Aorta (tissue), 5 donors: ENCODE measurements at regions not wholly inside any gene's neighbourhood (a gene's known extent, or its start where the extent isn't known, plus 50 kb on each side); places are given as distances from the start of the nearest gene placed in this dataset.

Experiments used
- ATAC-seq: fragments of 200-7000 bp; cut with Tn5 transposase; one replicate; pipeline ENCODE4 v1.9.1; 2022; ENCODE audit warnings: moderate library complexity; ENCODE audit not compliant: low FRiP score
- DNase-seq, 2 donors: peaks; one replicate each; pipeline ENCODE4 v3.0.0-alpha.2; 2020
- H3K27ac ChIP-seq, 2 donors: one replicate each; pipeline ENCODE4 v1.5.1; 2013; ENCODE audit warnings: low read length in 2 of 2, mild to moderate bottlenecking in 2 of 2, moderate library complexity in 2 of 2, control low read depth in 1 of 2, inconsistent platforms in 1 of 2, low read depth in 1 of 2
- H3K27me3 ChIP-seq, 2 donors: one replicate each; pipeline ENCODE4 v1.6.1; 2013; ENCODE audit warnings: control low read depth in 1 of 2, low read length in 1 of 2, mild to moderate bottlenecking in 1 of 2, moderate library complexity in 1 of 2; ENCODE audit not compliant: insufficient read depth in 2 of 2, control insufficient read depth in 1 of 2
- H3K36me3 ChIP-seq, 2 donors: one replicate each; pipeline ENCODE4 v1.6.1; 2013; ENCODE audit warnings: control low read depth in 1 of 2, low read length in 1 of 2, mild to moderate bottlenecking in 1 of 2; ENCODE audit not compliant: insufficient read depth in 2 of 2, control insufficient read depth in 1 of 2
- H3K4me1 ChIP-seq, 2 donors: one replicate each; pipeline ENCODE4 v1.6.1; 2013; ENCODE audit warnings: low read length in 2 of 2, control low read depth in 1 of 2, mild to moderate bottlenecking in 1 of 2, moderate library complexity in 1 of 2; ENCODE audit not compliant: insufficient read depth in 2 of 2, control insufficient read depth in 1 of 2
- H3K4me3 ChIP-seq, 2 donors: one replicate each; pipeline ENCODE4 v1.5.1; 2013; ENCODE audit warnings: low read length in 2 of 2, control low read depth in 1 of 2, mild to moderate bottlenecking in 1 of 2
- H3K9me3 ChIP-seq: one replicate; pipeline ENCODE4 v1.6.1; 2013; ENCODE audit warnings: mild to moderate bottlenecking, low read length; ENCODE audit not compliant: control insufficient read depth
- WGBS, 2 donors: extraction: QIAGEN DNeasy Blood & Tissue Kit; methylation state at CpG; one replicate each; pipeline ENCODE4 v1.1.7; 2013; 5-methylcytosine and 5-hydroxymethylcytosine counted together
- intact Hi-C, 2 donors: fragments of 100-400 bp; cut with DNase I; formaldehyde crosslinking; loops; one replicate each; pipeline versions ENCODE4 v1.14.2 to v1.15.0; 2022
- donor health status: healthy with polysubstance abuse.
- donor health status: Bipolar disorder and iron deficiency.
- donor health status: DM: no; HTN: no; CAD: no.
- donor health status: DM: no; HTN: no; CAD: no.
- donor health status: DM: yes; HTN: yes; CAD: no.

DNA sequence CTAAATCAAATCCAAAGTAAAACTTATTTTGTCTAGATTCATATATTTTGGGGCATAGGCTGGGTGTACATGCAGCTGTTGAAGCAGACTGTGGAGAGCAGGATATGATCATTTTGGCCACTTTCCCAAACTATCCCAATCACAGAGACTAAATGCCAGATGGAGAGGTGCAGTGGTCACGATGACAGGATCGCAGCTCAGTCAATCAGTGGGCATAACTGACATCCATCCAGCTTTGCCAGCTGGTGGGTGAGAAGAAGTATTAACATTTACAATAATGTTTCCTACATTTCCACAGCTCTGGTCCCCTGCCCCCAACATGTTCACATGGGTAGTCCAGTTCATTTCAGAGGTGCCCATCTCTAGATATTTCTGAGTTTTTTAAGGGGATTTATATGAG lies 255.5 kb upstream of the SESN3 start:
- intact Hi-C loops: no loop called here
- Histone ChIP-seq H3K27me3 (no peaks in the 10 kb centered on the region), H3K9me3 (no peaks in the 10 kb centered on the region), H3K4me1 (no peaks in the 10 kb centered on the region), H3K27ac (no peak overlapping the region), H3K36me3 (no peaks in the 10 kb centered on the region), H3K4me3 (no peak overlapping the region)
- 88 to 92% methylated on average over 2 of the region's 2 CpGs for WGBS, 2 donors
- no peak for ATAC-seq
- no peak for DNase-seq

DNA sequence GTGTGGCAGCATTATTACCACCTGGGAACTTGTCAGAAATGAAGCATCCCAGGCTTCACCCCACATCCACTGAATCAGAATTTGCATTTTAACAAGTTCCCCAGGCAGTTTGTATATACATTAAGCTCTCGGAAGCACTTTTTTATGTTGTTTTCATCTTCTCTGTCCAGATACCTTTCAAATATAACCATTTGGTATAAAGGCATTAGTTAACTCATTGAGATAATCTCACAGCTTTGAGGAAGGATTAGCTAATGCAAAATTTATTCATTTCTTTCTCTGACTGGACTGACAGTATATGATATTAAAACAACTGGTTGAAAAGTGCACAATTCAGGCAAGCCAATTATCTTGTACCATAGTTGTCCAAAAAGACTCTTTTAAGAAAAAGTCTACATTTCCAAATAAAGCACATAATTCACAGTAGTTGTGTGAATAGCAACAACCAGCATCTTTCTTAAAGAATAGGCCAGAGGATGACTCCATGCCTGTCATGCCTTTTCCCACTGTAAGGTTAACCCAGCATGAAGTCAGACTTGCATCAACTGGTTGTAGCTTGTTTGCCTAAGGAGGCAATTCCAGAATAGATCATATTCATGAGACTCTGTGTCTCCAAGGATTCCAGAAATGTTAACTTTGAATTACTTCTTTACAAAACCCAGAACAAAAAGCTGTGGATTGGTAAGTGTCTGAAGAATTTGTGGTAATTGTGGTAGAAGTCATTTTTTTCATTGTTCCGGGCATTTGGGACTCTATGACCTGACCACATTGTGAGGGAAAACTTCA lies 254.3 kb upstream of the SESN3 start:
- WGBS, 2 donors: 97 to 98% methylated on average over 2 of the region's 2 CpGs
- DNase-seq (no peak), ATAC-seq (no peak)
- H3K9me3 ChIP-seq: no peaks in the 10 kb centered on the region
- no peak overlapping the region for H3K4me3 ChIP-seq
- intact Hi-C loops: no loop called here
- no peaks in the 10 kb centered on the region for H3K36me3 ChIP-seq
- H3K27ac ChIP-seq: no peak overlapping the region
- no peaks in the 10 kb centered on the region for H3K4me1 ChIP-seq
- H3K27me3 ChIP-seq: no peaks in the 10 kb centered on the region

DNA sequence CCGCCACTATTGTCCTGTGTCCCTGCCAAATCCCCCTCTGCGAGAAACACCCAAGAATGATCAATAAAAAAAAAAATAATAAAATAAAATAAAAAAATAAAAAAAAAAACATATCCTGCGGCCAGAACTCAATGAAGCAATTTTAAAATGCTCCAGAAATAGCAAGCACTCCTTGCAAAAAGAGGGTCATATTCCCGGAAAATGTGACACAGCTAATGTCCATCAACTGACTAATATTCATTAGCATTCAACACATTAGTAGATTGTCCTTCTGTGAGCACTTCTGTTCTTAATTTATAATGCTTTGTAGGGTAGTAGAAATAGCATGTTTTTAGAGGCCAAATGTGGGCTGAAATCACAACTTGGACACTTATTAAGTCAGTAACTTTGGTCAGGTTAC lies 252.3 kb upstream of the SESN3 start:
- H3K4me1 ChIP-seq: no peaks in the 10 kb centered on the region
- ATAC-seq (no peak), DNase-seq (no peak)
- H3K9me3 ChIP-seq: no peaks in the 10 kb centered on the region
- intact Hi-C loops: no loop called here
- H3K4me3 ChIP-seq: no peak overlapping the region
- H3K27me3 ChIP-seq: no peaks in the 10 kb centered on the region
- no peak overlapping the region for H3K27ac ChIP-seq
- WGBS, 2 donors: 66 to 70% methylated on average over 4 of the region's 4 CpGs
- no peaks in the 10 kb centered on the region for H3K36me3 ChIP-seq

DNA sequence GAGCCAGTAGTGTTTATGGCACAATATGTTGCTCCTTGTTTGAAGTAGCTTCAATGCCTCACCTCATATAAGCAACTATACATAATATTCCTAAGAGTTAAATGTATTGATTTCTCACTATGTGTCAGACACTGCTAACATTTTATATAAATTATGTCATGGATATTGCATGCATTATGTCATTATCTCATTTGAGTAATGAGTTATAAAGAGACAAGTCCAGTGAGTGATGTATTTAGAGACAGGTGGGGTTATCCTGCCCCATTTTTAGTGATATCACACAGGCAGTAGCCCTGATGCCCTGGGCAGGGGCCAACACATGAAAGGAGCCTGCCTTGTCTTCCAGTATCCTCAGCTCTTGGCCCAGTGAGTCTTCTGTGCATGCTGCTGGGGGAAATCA lies 247.0 kb upstream of the SESN3 start:
- Histone ChIP-seq H3K4me3 (no peak overlapping the region), H3K27ac (no peak overlapping the region), H3K27me3 (no peaks in the 10 kb centered on the region), H3K36me3 (no peaks in the 10 kb centered on the region), H3K4me1 (no peaks in the 10 kb centered on the region), H3K9me3 (no peaks in the 10 kb centered on the region)
- ATAC-seq (no peak), DNase-seq (no peak)
- intact Hi-C loops: no loop called here

DNA sequence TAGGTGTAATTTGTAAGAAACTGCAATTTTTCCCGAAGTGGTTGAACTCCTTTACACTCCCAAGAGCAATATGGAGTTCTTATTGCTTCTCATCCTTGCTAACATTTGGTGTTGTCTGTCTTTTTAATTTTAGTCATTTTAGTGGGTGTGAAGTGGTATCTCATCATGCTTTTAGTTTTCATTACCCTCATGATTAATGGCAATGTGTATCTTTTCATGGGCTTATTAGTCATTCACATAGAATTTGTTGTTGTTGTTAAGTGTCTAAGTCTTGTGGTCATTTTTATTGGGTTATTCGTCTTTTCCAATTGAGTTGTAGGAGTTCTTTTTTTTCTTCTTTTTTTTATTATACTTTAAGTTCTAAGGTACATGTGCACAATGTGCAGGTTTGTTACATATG lies 238.3 kb upstream of the SESN3 start:
- Histone ChIP-seq H3K36me3 (no peaks in the 10 kb centered on the region), H3K27me3 (no peaks in the 10 kb centered on the region), H3K4me3 (no peak overlapping the region), H3K27ac (no peak overlapping the region), H3K4me1 (no peaks in the 10 kb centered on the region), H3K9me3 (no peaks in the 10 kb centered on the region)
- DNase-seq: no peak
- intact Hi-C loops: no loop called here
- WGBS, 2 donors: 86 to 88% methylated on average over 2 of the region's 2 CpGs
- ATAC-seq: no peak

DNA sequence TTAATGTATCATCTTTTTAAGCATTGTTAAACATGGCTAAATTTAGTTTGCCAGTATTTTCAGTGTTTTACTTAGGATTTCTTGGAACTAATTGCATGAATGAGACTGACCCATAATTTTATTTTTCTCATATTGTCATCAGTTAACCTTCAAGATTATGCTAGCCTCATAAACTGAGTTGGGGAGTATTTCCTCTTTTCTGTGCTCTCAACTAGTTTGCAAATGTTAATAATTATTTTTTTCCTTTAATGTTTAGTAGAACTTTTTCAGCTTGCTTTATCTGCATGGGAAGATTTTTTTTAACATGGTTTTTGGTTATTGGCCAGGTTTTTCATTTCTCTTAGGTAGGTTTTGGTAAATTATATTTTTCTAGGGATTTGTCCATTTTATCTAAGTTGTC lies 235.4 kb upstream of the SESN3 start:
- H3K36me3 ChIP-seq: no peaks in the 10 kb centered on the region
- no peak overlapping the region for H3K4me3 ChIP-seq
- intact Hi-C loops: no loop called here
- no peak overlapping the region for H3K27ac ChIP-seq
- H3K4me1 ChIP-seq: no peaks in the 10 kb centered on the region
- no peaks in the 10 kb centered on the region for H3K9me3 ChIP-seq
- no peak for ATAC-seq
- H3K27me3 ChIP-seq: no peaks in the 10 kb centered on the region
- no peak for DNase-seq

DNA sequence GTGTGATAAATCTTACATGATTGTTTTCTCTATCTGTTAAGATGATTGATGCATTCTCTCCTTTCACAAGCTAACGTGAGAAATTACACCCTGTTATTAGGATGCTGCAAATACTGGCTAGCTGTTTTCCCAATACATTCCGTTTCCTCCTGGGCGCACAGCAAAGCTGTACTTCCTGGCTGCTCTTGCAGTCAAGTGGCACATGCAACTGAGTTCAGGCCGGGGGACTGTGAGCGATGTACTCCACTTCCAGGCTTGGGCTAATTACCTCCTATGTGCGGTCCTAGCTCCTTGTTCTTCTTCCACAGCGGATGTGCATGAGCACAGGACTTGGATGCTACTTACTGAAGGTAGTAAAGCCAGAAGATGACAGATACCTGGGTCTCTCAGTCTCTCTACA lies 234.9 kb upstream of the SESN3 start:
- no peak overlapping the region for H3K4me3 ChIP-seq
- H3K27me3 ChIP-seq: no peaks in the 10 kb centered on the region
- no peaks in the 10 kb centered on the region for H3K36me3 ChIP-seq
- no peaks in the 10 kb centered on the region for H3K4me1 ChIP-seq
- no peaks in the 10 kb centered on the region for H3K9me3 ChIP-seq
- no peak overlapping the region for H3K27ac ChIP-seq
- intact Hi-C loops: no loop called here
- WGBS, 2 donors: 72 to 84% methylated on average over 7 of the region's 7 CpGs
- no peak for ATAC-seq
- DNase-seq: no peak

DNA sequence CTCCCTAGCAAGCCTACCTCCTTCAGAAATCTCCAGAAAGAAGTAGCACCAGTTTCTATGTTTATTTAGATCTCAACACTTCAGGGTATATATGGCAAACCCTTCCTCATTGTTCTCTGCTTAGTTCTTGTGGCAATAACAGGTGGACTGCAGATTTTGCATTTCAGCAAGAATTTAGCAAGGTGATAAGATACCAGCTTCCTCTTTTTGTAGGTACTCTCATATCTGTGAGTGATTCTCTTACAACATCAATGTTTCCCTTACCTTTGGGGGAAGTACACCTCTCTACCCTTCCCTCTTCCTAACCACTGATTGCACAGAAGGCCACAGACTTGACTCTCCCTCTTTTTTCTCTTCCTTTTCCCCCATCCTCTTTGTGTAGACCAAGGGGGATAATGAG lies 230.9 kb upstream of the SESN3 start:
- H3K4me3 ChIP-seq: no peak overlapping the region
- no peaks in the 10 kb centered on the region for H3K9me3 ChIP-seq
- H3K4me1 ChIP-seq: peaks cover 0 to 3% of the 10 kb centered on the region in 2 donors
- DNase-seq: no peak
- H3K36me3 ChIP-seq: no peaks in the 10 kb centered on the region
- H3K27me3 ChIP-seq: no peaks in the 10 kb centered on the region
- ATAC-seq: no peak
- H3K27ac ChIP-seq: no peak overlapping the region
- intact Hi-C loops: no loop called here

DNA sequence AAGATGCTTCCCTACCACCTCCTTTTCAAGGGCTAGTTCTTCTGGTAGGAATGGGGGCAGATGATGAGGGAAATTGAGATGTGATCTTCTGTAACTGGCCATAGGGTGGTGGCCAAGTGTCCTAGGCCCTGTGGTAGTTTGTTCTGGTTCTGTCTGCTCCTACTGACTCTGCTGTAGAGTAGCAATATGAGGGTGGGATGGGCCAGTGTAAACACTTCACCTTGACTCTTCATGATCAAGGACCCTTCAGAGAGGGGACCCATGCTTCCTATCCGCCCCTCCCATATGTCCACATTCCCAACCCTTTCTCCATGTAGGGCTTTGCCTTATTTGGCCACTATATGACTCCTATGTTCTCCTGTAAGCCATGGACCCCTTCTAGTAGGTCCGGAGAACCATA lies 230.3 kb upstream of the SESN3 start:
- 77 to 97% methylated on average over 2 of the region's 2 CpGs for WGBS, 2 donors
- Histone ChIP-seq H3K27me3 (no peaks in the 10 kb centered on the region), H3K4me3 (no peak overlapping the region), H3K4me1 (peaks cover 0 to 3% of the 10 kb centered on the region in 2 donors), H3K27ac (no peak overlapping the region), H3K9me3 (no peaks in the 10 kb centered on the region), H3K36me3 (no peaks in the 10 kb centered on the region)
- ATAC-seq: no peak
- intact Hi-C loops: no loop called here
- DNase-seq: no peak
